ENCODE measurements at regions not wholly inside any gene's neighbourhood (a gene's known extent, or its start where the extent isn't known, plus 50 kb on each side); places are given as distances from the start of the nearest gene placed in this dataset.

DNA sequence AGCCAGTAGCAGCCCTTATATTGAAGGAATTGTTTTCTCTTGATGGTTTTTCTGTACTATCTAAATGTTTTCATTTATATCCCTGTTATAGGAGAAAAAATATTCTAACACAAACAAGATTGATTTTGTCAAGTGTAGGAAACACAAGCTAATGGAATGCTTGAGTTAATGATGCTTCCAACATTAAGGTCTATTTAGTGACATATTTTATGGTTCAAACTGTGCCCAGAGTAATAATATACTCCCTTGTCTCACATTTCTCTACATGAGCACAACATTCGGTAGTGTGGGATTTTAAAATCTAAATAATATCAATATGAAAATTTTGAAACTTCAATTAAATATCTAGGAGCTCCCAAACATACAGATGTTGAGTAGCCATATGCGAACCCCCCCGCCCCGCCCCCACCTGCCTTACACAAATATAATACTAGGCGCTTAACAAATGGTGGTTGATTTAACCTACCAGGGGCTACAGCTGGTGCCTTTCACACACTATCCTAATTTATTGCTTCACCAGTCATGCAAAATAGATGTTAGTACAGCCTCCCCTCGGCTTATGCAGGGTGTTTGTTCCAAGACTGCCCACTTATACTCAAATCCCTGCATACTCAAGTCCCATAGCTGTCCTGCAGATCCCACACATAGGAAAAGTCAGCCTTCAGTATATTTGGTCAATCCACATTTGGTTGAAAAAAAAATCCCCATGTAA lies 124.1 kb upstream of the ACO1 start:
- no peak overlapping the region for H4K8ac ChIP-seq (ENCODE audit: low read depth in 2 of 2, low read length in 2 of 2)
- no peak overlapping the region for H2BK120ac ChIP-seq (ENCODE audit: low read depth, low read length)
- H3K56ac ChIP-seq (ENCODE audit: extremely low read depth, insufficient read depth, low read length): no peak overlapping the region
- TF ChIP-seq BHLHE40 (IDR thresholded peaks at IDR 0.05; ENCODE audit: low read depth, low read length) (no peak), SMC3 (IDR thresholded peaks at IDR 0.05; ENCODE audit: low read depth, low read length) (no peak), POLR2A (IDR thresholded peaks at IDR 0.05; ENCODE audit: low read depth, low read length) (no peak), CTCF (conservative IDR thresholded peaks at IDR 0.05; ENCODE audit: low read depth, low read length) (no peak), RAD21 (IDR thresholded peaks at IDR 0.05; ENCODE audit: low read length) (no peak), CHD1 (IDR thresholded peaks at IDR 0.05; ENCODE audit: low read depth, low read length) (no peak)
- H3K23ac ChIP-seq (ENCODE audit: low read depth, low read length): no peak overlapping the region
- H3K4me1 ChIP-seq (ENCODE audit: control insufficient read depth, insufficient read depth, low read length): no peaks in the 10 kb centered on the region
- no peak overlapping the region for H2BK20ac ChIP-seq (ENCODE audit: low read depth, low read length)
- BruUV-seq (replicated peaks): no TSS peak
- H2AK5ac ChIP-seq (ENCODE audit: low read depth, low read length): no peak overlapping the region
- H3K4ac ChIP-seq (ENCODE audit: low read depth, low read length): no peak overlapping the region
- H3K79me1 ChIP-seq (ENCODE audit: low read depth in 1 of 2, low read length in 2 of 2): no peaks in the 10 kb centered on the region
- no peak overlapping the region for H2AK9ac ChIP-seq (replicated peaks; ENCODE audit: low read depth, low read length, poor library complexity)
- no peak overlapping the region for H3K18ac ChIP-seq (ENCODE audit: low read depth, low read length)
- H3K9ac ChIP-seq (ENCODE audit: low read depth, low read length): no peak overlapping the region
- ChIA-PET POLR2A (ENCODE audit: unreplicated experiment) (no interaction called here), CTCF (no interaction called here)
- H2BK5ac ChIP-seq (ENCODE audit: low read depth, low read length, poor library complexity, severe bottlenecking): no peak overlapping the region
- WGBS, 2 experiments (ENCODE audit: extremely low coverage in 2 of 2, insufficient read length in 1 of 2): 0% methylated on average over 1 of the region's 6 CpGs; no CpG with 5 or more reads in 1 of the 2 experiments
- no peak overlapping the region for H4K91ac ChIP-seq (ENCODE audit: insufficient read depth, low read depth, low read length)
- H3K14ac ChIP-seq (replicated peaks; ENCODE audit: low read depth, low read length): no peak overlapping the region
- H3K36me3 ChIP-seq (ENCODE audit: control insufficient read depth, insufficient read depth, low read length): no peaks in the 10 kb centered on the region
- dilution Hi-C loops (cut with HindIII; ENCODE audit: low sequenced_read_pairs, unreplicated experiment): no loop called here
- in situ Hi-C loops (cut with MboI; ENCODE audit: low sequenced_read_pairs): loop anchor here (25.0 kb wide), 1 partner anchor 98 kb away; no protein-coding TSS in a partner anchor
- no peak overlapping the region for H3K27ac ChIP-seq (ENCODE audit: insufficient read depth, low read length)
- H2BK15ac ChIP-seq (ENCODE audit: low read depth, low read length): no peak overlapping the region
- H4K5ac ChIP-seq (ENCODE audit: low read depth, low read length): no peak overlapping the region
- no peak overlapping the region for H3K4me3 ChIP-seq (ENCODE audit: insufficient read depth, low read depth, low read length)
- ATAC-seq (ENCODE audit: low read depth) (no peak), DNase-seq (no peak)
- H2AFZ ChIP-seq (replicated peaks; ENCODE audit: low read length, poor library complexity): no peak overlapping the region
- intact Hi-C loops (cut with micrococcal nuclease): no loop called here
- H3K9me3 ChIP-seq (ENCODE audit: control insufficient read depth, insufficient read depth, low read length): no peaks in the 10 kb centered on the region
- no peaks in the 10 kb centered on the region for H3K27me3 ChIP-seq (ENCODE audit: control insufficient read depth, insufficient read depth, low read length)
- H4K20me1 ChIP-seq (ENCODE audit: insufficient read depth, low read length): no peaks in the 10 kb centered on the region
- no peak overlapping the region for H3K4me2 ChIP-seq (ENCODE audit: low read depth, low read length)
- no peaks in the 10 kb centered on the region for H3K9me1 ChIP-seq (ENCODE audit: insufficient read depth, low read length)
